ENCODE measurements at regions not wholly inside any gene's neighbourhood (a gene's known extent, or its start where the extent isn't known, plus 50 kb on each side); places are given as distances from the start of the nearest gene placed in this dataset.

DNA sequence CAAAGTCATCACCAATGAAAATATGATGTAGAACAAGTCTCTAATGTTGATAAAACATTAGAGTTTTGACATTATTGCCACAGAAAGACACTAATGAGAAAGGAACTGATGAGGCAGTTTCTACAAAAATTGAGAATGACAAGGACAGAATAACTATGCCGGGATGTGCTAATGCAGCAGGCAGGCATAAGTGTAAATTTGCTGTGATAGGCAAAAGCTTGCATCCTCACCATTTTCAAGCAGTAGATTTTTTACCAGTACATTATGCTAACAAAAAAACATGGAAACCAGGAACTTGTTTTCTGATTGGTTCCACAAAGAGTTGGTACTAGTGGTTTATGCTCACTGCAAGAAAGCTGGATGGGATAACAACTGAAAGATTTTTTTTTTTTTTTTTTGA is 715.5 kb upstream of the LRRTM4 start:
- H3K27ac ChIP-seq (ENCODE audit: extremely low read depth, low read depth, low read length): no peak overlapping the region
- H3K4me3 ChIP-seq (ENCODE audit: low read depth, low read length): no peak overlapping the region
- H3K4me1 ChIP-seq (ENCODE audit: control insufficient read depth, insufficient read depth, low read length): no peaks in the 10 kb centered on the region
- ChIA-PET POLR2A (no interaction called here), CTCF (no interaction called here)
- TF ChIP-seq SETDB1 (IDR thresholded peaks at IDR 0.05; ENCODE audit: insufficient read length, low read length) (no peak), ZNF585B (tag by site-specific recombination; IDR thresholded peaks at IDR 0.05) (no peak), MEIS1 (CRISPR knock-in tag; IDR thresholded peaks at IDR 0.05; ENCODE audit: borderline replicate concordance) (no peak), ZNF571 (tag by site-specific recombination; IDR thresholded peaks at IDR 0.05) (no peak), ZNF366 (tag by site-specific recombination; conservative IDR thresholded peaks at IDR 0.05) (no peak), ZNF37A (tag by site-specific recombination; IDR thresholded peaks at IDR 0.05) (no peak), FEZF1 (tag by site-specific recombination; IDR thresholded peaks at IDR 0.05) (no peak), ZNF521 (tag by site-specific recombination; IDR thresholded peaks at IDR 0.05) (no peak)
- TF ChIP-seq, protein P1, sequence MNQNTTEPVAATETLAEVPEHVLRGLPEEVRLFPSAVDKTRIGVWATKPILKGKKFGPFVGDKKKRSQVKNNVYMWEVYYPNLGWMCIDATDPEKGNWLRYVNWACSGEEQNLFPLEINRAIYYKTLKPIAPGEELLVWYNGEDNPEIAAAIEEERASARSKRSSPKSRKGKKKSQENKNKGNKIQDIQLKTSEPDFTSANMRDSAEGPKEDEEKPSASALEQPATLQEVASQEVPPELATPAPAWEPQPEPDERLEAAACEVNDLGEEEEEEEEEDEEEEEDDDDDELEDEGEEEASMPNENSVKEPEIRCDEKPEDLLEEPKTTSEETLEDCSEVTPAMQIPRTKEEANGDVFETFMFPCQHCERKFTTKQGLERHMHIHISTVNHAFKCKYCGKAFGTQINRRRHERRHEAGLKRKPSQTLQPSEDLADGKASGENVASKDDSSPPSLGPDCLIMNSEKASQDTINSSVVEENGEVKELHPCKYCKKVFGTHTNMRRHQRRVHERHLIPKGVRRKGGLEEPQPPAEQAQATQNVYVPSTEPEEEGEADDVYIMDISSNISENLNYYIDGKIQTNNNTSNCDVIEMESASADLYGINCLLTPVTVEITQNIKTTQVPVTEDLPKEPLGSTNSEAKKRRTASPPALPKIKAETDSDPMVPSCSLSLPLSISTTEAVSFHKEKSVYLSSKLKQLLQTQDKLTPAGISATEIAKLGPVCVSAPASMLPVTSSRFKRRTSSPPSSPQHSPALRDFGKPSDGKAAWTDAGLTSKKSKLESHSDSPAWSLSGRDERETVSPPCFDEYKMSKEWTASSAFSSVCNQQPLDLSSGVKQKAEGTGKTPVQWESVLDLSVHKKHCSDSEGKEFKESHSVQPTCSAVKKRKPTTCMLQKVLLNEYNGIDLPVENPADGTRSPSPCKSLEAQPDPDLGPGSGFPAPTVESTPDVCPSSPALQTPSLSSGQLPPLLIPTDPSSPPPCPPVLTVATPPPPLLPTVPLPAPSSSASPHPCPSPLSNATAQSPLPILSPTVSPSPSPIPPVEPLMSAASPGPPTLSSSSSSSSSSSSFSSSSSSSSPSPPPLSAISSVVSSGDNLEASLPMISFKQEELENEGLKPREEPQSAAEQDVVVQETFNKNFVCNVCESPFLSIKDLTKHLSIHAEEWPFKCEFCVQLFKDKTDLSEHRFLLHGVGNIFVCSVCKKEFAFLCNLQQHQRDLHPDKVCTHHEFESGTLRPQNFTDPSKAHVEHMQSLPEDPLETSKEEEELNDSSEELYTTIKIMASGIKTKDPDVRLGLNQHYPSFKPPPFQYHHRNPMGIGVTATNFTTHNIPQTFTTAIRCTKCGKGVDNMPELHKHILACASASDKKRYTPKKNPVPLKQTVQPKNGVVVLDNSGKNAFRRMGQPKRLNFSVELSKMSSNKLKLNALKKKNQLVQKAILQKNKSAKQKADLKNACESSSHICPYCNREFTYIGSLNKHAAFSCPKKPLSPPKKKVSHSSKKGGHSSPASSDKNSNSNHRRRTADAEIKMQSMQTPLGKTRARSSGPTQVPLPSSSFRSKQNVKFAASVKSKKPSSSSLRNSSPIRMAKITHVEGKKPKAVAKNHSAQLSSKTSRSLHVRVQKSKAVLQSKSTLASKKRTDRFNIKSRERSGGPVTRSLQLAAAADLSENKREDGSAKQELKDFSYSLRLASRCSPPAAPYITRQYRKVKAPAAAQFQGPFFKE (tag by site-specific recombination; IDR thresholded peaks at IDR 0.05; ENCODE audit: borderline replicate concordance): no peak
- TF ChIP-seq, protein P2, sequence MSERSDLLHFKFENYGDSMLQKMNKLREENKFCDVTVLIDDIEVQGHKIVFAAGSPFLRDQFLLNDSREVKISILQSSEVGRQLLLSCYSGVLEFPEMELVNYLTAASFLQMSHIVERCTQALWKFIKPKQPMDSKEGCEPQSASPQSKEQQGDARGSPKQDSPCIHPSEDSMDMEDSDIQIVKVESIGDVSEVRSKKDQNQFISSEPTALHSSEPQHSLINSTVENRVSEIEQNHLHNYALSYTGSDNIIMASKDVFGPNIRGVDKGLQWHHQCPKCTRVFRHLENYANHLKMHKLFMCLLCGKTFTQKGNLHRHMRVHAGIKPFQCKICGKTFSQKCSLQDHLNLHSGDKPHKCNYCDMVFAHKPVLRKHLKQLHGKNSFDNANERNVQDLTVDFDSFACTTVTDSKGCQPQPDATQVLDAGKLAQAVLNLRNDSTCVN (tag by site-specific recombination; optimal IDR thresholded peaks at IDR 0.05): no peak
- TF ChIP-seq, protein P3, sequence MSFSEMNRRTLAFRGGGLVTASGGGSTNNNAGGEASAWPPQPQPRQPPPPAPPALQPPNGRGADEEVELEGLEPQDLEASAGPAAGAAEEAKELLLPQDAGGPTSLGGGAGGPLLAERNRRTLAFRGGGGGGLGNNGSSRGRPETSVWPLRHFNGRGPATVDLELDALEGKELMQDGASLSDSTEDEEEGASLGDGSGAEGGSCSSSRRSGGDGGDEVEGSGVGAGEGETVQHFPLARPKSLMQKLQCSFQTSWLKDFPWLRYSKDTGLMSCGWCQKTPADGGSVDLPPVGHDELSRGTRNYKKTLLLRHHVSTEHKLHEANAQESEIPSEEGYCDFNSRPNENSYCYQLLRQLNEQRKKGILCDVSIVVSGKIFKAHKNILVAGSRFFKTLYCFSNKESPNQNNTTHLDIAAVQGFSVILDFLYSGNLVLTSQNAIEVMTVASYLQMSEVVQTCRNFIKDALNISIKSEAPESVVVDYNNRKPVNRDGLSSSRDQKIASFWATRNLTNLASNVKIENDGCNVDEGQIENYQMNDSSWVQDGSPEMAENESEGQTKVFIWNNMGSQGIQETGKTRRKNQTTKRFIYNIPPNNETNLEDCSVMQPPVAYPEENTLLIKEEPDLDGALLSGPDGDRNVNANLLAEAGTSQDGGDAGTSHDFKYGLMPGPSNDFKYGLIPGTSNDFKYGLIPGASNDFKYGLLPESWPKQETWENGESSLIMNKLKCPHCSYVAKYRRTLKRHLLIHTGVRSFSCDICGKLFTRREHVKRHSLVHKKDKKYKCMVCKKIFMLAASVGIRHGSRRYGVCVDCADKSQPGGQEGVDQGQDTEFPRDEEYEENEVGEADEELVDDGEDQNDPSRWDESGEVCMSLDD (tag by site-specific recombination; IDR thresholded peaks at IDR 0.05): no peak
- TF ChIP-seq, protein P4, sequence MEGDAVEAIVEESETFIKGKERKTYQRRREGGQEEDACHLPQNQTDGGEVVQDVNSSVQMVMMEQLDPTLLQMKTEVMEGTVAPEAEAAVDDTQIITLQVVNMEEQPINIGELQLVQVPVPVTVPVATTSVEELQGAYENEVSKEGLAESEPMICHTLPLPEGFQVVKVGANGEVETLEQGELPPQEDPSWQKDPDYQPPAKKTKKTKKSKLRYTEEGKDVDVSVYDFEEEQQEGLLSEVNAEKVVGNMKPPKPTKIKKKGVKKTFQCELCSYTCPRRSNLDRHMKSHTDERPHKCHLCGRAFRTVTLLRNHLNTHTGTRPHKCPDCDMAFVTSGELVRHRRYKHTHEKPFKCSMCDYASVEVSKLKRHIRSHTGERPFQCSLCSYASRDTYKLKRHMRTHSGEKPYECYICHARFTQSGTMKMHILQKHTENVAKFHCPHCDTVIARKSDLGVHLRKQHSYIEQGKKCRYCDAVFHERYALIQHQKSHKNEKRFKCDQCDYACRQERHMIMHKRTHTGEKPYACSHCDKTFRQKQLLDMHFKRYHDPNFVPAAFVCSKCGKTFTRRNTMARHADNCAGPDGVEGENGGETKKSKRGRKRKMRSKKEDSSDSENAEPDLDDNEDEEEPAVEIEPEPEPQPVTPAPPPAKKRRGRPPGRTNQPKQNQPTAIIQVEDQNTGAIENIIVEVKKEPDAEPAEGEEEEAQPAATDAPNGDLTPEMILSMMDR (tag by site-specific recombination; IDR thresholded peaks at IDR 0.05): no peak
- no peaks in the 10 kb centered on the region for H3K36me3 ChIP-seq (ENCODE audit: control insufficient read depth in 2 of 2, insufficient read depth in 1 of 2, low read length in 2 of 2)
- H3K9me3 ChIP-seq (ENCODE audit: control insufficient read depth, insufficient read depth, low read depth, low read length): no peaks in the 10 kb centered on the region

DNA sequence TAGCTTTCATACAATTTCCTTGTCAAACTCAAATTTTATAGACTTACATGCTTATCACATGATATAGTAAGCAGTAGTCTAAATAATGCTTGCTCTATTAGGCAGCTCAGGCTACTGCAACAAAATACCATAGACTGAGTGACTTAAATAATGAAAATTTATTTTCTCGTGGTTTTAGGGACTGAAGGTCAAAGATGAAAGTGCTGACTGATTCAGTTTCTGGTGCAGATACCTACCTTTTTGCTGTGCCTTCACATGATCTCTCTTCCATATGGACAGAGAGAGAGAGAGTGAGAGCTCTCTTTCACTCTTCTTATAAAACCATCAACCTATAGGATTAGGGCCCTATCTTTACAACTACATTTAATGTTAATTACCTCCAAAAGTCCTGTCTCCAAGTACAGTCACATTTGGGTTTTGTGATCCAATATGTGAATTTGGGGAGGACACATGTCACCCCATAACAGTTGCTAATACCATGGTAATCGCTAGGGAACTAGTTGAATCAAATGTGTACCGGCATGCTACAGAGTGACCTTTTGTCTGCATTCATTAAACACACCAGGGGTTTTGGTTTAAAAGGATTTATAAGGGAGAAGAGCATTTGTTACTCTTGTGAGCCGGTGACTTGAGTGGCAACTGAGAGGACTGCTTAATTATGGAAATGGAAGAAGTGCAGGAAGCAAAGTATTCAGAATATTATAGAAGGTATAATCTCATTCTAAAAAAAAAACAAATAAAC is 723.4 kb upstream of the LRRTM4 start:
- ChIA-PET POLR2A (no interaction called here), CTCF (no interaction called here)
- no peak overlapping the region for H3K27ac ChIP-seq (ENCODE audit: extremely low read depth, low read depth, low read length)
- no peaks in the 10 kb centered on the region for H3K36me3 ChIP-seq (ENCODE audit: control insufficient read depth in 2 of 2, insufficient read depth in 1 of 2, low read length in 2 of 2)
- no peak overlapping the region for H3K4me3 ChIP-seq (ENCODE audit: low read depth, low read length)
- no peaks in the 10 kb centered on the region for H3K9me3 ChIP-seq (ENCODE audit: control insufficient read depth, insufficient read depth, low read depth, low read length)
- H3K4me1 ChIP-seq (ENCODE audit: control insufficient read depth, insufficient read depth, low read length): no peaks in the 10 kb centered on the region
- no peak for TF ChIP-seq ZNF416 (tag by site-specific recombination; IDR thresholded peaks at IDR 0.05)
- no peak for TF ChIP-seq ZNF146 (tag by site-specific recombination; IDR thresholded peaks at IDR 0.05)

Data from HEK293 (cell line).